Uterus (tissue), 2 donors: ENCODE measurements at regions not wholly inside any gene's neighbourhood (a gene's known extent, or its start where the extent isn't known, plus 50 kb on each side); places are given as distances from the start of the nearest gene placed in this dataset.

Source experiments
- POLR2A ChIP-seq, 2 donors: fragments of 450-650 bp; IDR thresholded peaks; one replicate each; pipeline ENCODE4 v1.6.1; 2016; ENCODE audit warnings: antibody characterized with exemption in 2 of 2, mild to moderate bottlenecking in 1 of 2, moderate library complexity in 1 of 2
- TF ChIP-seq, protein P1 (sequence below), 4 experiments: fragments of 200-600 bp in 2 of 4; fragments of 450-650 bp in 2 of 4; sonication (generic) in 2 of 4; IDR thresholded peaks; one replicate each; pipeline ENCODE4 v1.5.1; 2016 to 2019; ENCODE audit warnings: antibody characterized with exemption in 4 of 4, mild to moderate bottlenecking in 2 of 4, moderate library complexity in 1 of 4

DNA sequence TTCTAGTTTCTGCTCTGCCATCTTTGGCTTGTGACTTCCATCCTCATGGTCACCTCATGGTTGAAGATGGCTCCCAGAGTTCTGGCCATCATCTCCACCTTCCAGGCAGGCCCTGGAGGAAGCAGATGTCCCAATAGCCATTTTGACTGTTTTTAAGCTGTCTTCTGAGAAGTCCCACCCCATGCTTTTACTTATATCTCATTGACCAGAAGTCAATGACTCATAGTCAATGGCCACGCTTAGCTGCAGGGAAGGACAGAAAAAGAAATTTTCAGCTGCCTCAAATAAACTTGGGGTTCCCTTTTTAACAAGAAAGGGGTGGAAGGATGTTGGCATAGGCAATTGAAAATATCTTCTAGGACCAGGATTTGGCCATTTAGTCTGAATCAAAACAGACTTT is 168.1 kb downstream of the AACS start:
- TF ChIP-seq, protein P1, sequence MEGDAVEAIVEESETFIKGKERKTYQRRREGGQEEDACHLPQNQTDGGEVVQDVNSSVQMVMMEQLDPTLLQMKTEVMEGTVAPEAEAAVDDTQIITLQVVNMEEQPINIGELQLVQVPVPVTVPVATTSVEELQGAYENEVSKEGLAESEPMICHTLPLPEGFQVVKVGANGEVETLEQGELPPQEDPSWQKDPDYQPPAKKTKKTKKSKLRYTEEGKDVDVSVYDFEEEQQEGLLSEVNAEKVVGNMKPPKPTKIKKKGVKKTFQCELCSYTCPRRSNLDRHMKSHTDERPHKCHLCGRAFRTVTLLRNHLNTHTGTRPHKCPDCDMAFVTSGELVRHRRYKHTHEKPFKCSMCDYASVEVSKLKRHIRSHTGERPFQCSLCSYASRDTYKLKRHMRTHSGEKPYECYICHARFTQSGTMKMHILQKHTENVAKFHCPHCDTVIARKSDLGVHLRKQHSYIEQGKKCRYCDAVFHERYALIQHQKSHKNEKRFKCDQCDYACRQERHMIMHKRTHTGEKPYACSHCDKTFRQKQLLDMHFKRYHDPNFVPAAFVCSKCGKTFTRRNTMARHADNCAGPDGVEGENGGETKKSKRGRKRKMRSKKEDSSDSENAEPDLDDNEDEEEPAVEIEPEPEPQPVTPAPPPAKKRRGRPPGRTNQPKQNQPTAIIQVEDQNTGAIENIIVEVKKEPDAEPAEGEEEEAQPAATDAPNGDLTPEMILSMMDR (IDR thresholded peaks at IDR 0.05): no peak
- no peak for TF ChIP-seq POLR2A (IDR thresholded peaks at IDR 0.05)
